Fibroblast of mammary gland (primary cell): ENCODE measurements at regions not wholly inside any gene's neighbourhood (a gene's known extent, or its start where the extent isn't known, plus 50 kb on each side); places are given as distances from the start of the nearest gene placed in this dataset.
A peak's percentile ranks its signal among the peaks of the same experiment; 100 is the strongest.

Experiments used
- DNase-seq: peaks from one replicate; pipeline ENCODE4 v3.0.0-alpha.2; 2010; ENCODE audit warnings: low read depth
- H3K4me3 ChIP-seq: 2 replicates; pipeline ENCODE4 v1.5.1; 2011; ENCODE audit warnings: low read depth, mild to moderate bottlenecking, low read length, moderate library complexity; ENCODE audit not compliant: control insufficient read depth
- TF ChIP-seq, protein P1 (sequence below): conservative IDR thresholded peaks from 2 replicates; pipeline ENCODE4 v1.5.1; 2011; ENCODE audit warnings: low read depth, low read length, inconsistent platforms; ENCODE audit not compliant: control insufficient read depth, insufficient read depth

DNA sequence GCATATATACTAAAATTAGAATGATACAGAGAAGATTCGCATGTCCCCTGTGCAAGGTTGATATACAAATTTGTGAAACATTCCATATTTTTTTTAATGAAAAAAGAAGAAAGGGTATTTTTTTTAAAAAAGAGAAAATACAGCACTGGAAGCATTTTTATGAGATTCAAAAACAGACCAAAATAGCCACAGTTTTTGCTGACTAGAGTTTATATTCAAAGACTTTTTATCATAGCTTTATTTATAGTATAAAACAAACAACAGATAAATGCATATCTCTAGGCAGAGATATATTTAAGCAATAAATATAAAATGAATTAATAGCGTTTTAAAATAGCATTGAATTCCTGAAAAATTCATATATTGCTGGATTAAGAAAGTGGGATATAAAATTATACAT lies 436.5 kb upstream of the ACVR2A start:
- DNase-seq, result no peak
- TF ChIP-seq, protein P1, sequence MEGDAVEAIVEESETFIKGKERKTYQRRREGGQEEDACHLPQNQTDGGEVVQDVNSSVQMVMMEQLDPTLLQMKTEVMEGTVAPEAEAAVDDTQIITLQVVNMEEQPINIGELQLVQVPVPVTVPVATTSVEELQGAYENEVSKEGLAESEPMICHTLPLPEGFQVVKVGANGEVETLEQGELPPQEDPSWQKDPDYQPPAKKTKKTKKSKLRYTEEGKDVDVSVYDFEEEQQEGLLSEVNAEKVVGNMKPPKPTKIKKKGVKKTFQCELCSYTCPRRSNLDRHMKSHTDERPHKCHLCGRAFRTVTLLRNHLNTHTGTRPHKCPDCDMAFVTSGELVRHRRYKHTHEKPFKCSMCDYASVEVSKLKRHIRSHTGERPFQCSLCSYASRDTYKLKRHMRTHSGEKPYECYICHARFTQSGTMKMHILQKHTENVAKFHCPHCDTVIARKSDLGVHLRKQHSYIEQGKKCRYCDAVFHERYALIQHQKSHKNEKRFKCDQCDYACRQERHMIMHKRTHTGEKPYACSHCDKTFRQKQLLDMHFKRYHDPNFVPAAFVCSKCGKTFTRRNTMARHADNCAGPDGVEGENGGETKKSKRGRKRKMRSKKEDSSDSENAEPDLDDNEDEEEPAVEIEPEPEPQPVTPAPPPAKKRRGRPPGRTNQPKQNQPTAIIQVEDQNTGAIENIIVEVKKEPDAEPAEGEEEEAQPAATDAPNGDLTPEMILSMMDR, result no peak
- H3K4me3 ChIP-seq, result no peak overlapping the region

DNA sequence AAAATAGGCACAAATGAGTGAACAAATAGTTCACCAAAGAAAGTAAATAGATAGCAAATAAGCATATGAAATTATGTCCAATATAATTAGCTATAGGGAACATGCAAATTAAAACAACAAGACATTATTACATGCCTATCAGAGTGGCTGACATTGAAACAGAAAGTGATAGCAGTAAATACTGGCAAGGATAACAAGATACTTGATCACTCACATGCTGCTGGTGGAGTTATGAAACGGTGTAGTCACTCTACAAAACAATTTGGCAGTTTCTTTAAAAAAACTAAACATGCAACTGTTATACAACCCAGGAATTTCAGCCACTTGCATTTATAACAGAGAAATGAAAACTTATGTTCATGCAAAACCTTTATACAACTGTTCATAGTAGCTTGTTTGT lies 439.2 kb upstream of the ACVR2A start:
- TF ChIP-seq, protein P1, result no peak
- H3K4me3 ChIP-seq, result no peak overlapping the region

DNA sequence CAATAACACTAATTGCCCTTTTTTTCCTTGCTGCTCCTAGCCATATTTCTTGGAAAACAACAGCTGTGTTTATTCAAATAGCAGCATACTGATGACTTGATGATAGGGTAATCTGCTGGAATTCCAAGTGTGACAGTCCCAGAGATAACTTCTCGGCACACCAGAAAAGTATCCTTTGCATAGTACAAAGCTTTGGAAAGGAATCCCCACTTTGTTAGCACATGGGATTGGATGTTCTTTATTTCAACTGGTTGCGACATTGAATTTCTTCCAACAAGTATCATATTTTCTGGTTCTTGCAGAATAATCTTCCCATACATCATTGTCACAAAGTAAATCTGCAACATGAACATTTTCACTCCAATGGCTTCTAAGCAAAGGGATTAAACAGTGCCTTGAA lies 445.8 kb upstream of the ACVR2A start:
- peak; percentile 22 for DNase-seq
- H3K4me3 ChIP-seq, result no peak overlapping the region

More for the DNA sequence above, 439.2 kb upstream of the ACVR2A start:
- peak; percentile 11 for DNase-seq

DNA sequence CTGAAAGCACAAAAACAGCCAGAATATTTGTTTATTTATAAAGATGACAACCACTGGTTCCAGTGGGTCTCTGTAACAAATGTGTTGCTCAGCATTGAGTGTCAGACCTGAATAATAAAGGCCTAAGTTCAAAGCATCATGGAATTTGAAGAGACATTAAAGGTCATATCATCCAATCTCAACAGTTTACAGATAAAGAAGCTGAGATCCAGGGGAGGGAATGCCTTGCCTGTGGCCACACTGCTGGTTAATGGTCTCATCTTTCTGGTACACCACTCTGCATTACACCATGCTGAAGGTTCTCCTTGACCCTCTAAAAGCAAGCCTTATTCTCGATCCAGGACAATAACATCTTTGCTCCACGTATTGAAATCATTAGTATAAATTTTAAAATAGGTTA lies 446.5 kb upstream of the ACVR2A start:
- TF ChIP-seq, protein P1, result no peak
- H3K4me3 ChIP-seq, result no peak overlapping the region

More for the DNA sequence above, 445.8 kb upstream of the ACVR2A start:
- TF ChIP-seq, protein P1, result no peak

DNA sequence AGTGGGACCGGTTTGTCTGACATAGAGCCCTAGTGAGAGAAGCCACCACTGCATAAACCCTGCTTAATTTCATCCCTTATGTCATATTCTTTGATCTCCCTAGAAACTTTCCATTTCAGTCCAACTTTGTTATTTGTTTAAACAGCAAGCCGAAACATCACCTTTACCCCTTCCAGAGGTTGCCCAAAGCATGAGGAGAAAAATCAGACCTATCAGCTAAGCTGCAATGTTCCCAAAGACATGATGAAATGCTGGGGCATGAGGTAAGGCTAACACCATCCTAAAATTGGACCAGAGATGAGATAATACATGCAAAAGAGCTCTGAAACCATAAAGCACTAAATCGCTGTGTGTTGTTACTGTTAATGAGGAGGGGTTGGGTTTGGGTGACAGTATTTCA lies 447.9 kb upstream of the ACVR2A start:
- DNase-seq, result no peak
- no peak overlapping the region for H3K4me3 ChIP-seq
- TF ChIP-seq, protein P1, result no peak

More for the DNA sequence above, 446.5 kb upstream of the ACVR2A start:
- DNase-seq, result no peak

DNA sequence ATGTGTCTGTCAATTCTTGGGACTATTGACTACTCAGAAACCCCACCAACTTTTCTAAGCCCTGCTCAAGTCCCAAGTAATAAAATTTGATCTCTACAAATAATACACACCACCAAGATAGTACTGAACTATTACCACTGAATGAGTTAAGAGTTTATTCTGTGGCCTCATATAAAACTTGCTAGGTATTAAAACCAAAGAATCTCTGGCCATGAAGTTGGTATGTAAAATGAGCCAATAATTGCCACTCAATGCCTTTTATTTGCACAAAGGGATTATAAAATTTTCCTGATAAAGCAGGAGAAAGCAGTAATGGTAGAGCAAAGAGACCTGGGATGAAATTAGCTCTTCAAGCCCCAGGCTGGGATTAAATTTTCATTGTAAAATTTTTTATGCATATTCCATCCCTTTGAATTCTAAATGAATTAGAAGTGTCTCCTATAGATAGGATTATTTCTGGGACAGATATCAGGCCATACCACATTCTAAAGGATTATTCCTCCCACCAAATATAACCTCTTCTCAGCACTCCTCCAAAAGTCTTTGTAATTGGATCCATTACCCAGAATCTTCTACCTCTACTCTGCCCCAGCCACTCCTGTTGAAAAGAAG lies 450.5 kb upstream of the ACVR2A start:
- no peak overlapping the region for H3K4me3 ChIP-seq
- DNase-seq, result no peak
- TF ChIP-seq, protein P1, result no peak

DNA sequence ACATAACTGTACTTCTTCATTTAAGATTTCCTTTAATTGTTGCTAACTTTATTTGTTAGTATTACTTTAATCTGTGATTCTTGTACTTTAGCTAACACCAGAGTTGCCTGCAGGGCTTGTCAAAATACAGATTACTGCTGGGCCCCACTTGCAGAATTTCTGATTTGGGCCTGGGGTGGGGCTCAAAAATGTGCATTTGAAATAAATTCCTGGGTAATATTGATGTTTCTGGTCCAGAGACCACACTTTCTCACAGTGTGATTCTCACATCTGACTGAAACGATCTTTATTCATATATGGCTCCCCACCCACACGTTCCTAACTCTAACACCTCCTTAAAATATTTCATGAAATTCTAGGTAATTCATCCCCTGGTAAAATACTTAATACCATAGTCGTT lies 452.6 kb upstream of the ACVR2A start:
- TF ChIP-seq, protein P1, result no peak
- no peak for DNase-seq
- H3K4me3 ChIP-seq, result no peak overlapping the region
